Sigmoid colon (tissue), 4 donors: ENCODE measurements at regions not wholly inside any gene's neighbourhood (a gene's known extent, or its start where the extent isn't known, plus 50 kb on each side); places are given as distances from the start of the nearest gene placed in this dataset.
"Not testable (repeated sequence)": the region's sequence is repeated elsewhere in the genome, so short reads cannot be mapped to it uniquely, and the experiment has no call there.

Experiments
- EP300 ChIP-seq, 4 donors: sonication (generic); formaldehyde crosslinking; IDR thresholded peaks; one replicate each; pipeline ENCODE4 v1.6.1; 2017; ENCODE audit warnings: antibody characterized with exemption in 4 of 4
- POLR2A ChIP-seq, 2 donors: fragments of 450-650 bp; IDR thresholded peaks; one replicate each; pipeline ENCODE4 v1.6.1; 2016; ENCODE audit warnings: antibody characterized with exemption in 2 of 2, mild to moderate bottlenecking in 2 of 2, moderate library complexity in 2 of 2
- TF ChIP-seq, protein P1 (sequence below), 4 experiments: fragments of 450-650 bp in 3 of 4; fragments of 200-600 bp in 1 of 4; IDR thresholded peaks; one replicate each; pipeline ENCODE4 v1.5.1; 2016 to 2019; ENCODE audit warnings: antibody characterized with exemption in 4 of 4, mild to moderate bottlenecking in 3 of 4, moderate library complexity in 2 of 4

DNA sequence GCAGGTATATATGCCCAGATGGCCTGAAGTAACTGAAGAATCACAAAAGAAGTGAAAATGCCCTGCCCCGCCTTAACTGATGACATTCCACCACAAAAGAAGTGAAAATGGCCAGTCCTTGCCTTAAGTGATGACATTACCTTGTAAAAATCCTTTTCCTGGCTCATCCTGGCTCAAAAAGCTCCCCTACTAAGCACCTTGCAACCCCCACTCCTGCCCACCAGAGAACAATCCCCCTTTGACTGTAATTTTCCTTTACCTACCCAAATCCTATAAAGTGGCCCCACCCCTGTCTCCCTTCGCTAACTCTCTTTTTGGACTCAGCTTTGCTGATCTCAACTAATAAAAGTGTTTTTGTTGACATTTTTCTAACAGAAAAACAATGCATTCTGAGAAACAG lies 385.4 kb upstream of the CXADR start:
- TF ChIP-seq POLR2A, EP300 (IDR thresholded peaks at IDR 0.05): not testable (repeated sequence)
- TF ChIP-seq, protein P1, sequence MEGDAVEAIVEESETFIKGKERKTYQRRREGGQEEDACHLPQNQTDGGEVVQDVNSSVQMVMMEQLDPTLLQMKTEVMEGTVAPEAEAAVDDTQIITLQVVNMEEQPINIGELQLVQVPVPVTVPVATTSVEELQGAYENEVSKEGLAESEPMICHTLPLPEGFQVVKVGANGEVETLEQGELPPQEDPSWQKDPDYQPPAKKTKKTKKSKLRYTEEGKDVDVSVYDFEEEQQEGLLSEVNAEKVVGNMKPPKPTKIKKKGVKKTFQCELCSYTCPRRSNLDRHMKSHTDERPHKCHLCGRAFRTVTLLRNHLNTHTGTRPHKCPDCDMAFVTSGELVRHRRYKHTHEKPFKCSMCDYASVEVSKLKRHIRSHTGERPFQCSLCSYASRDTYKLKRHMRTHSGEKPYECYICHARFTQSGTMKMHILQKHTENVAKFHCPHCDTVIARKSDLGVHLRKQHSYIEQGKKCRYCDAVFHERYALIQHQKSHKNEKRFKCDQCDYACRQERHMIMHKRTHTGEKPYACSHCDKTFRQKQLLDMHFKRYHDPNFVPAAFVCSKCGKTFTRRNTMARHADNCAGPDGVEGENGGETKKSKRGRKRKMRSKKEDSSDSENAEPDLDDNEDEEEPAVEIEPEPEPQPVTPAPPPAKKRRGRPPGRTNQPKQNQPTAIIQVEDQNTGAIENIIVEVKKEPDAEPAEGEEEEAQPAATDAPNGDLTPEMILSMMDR (IDR thresholded peaks at IDR 0.05) = not testable (repeated sequence)
